ENCODE measurements at regions not wholly inside any gene's neighbourhood (a gene's known extent, or its start where the extent isn't known, plus 50 kb on each side); places are given as distances from the start of the nearest gene placed in this dataset.

- no peaks in the 10 kb centered on the region for H3K79me1 ChIP-seq (ENCODE audit: low read depth, low read length)
- H3K4ac ChIP-seq (ENCODE audit: low read length) = no peak overlapping the region
- H3K27ac ChIP-seq (replicated peaks; ENCODE audit: low read length) = no peak overlapping the region
- H3K4me1 ChIP-seq (ENCODE audit: control insufficient read depth in 2 of 2, insufficient read depth in 1 of 2, low read depth in 1 of 2, low read length in 2 of 2) = no peaks in the 10 kb centered on the region
- no peak for DNase-seq (ENCODE audit: low spot score)
- no peak overlapping the region for H2BK15ac ChIP-seq (ENCODE audit: low read length)
- H3K9me3 ChIP-seq (replicated peaks in 1 of 2; ENCODE audit: control insufficient read depth in 2 of 2, insufficient read depth in 1 of 2, low read depth in 1 of 2, low read length in 2 of 2) = no peaks in the 10 kb centered on the region
- no peak overlapping the region for H2BK5ac ChIP-seq (ENCODE audit: low read length)
- no peak overlapping the region for H2BK12ac ChIP-seq (ENCODE audit: low read length)
- no peak overlapping the region for H3K4me2 ChIP-seq (ENCODE audit: insufficient read depth, low read length, poor library complexity, severe bottlenecking)
- no peak overlapping the region for H4K91ac ChIP-seq (ENCODE audit: low read depth, low read length, poor library complexity)
- H3K18ac ChIP-seq (ENCODE audit: low read length) = no peak overlapping the region
- H2AK5ac ChIP-seq (ENCODE audit: low read depth, low read length) = no peak overlapping the region
- no peak overlapping the region for H2BK120ac ChIP-seq (ENCODE audit: low read depth, low read length)
- no peak overlapping the region for H3K4me3 ChIP-seq (ENCODE audit: low read length in 2 of 2)
- no peaks in the 10 kb centered on the region for H3K27me3 ChIP-seq (ENCODE audit: control insufficient read depth in 3 of 3, insufficient read depth in 3 of 3, low read depth in 1 of 3, low read length in 3 of 3)
- no peaks in the 10 kb centered on the region for H3K36me3 ChIP-seq (replicated peaks in 1 of 2; ENCODE audit: control insufficient read depth in 2 of 2, insufficient read depth in 2 of 2, low read length in 2 of 2)
- no peak overlapping the region for H3K14ac ChIP-seq (ENCODE audit: low read length)
- H2AFZ ChIP-seq (ENCODE audit: low read length) = no peak overlapping the region
- no peak overlapping the region for H3K23ac ChIP-seq (ENCODE audit: low read depth, low read length, poor library complexity)
- H4K8ac ChIP-seq (ENCODE audit: low read depth, low read length) = no peak overlapping the region
- no peak overlapping the region for H3K9ac ChIP-seq (ENCODE audit: low read depth, low read length, poor library complexity)
- WGBS, 2 donors (ENCODE audit: extremely low coverage in 2 of 2, insufficient read length in 2 of 2, insufficient replicate concordance in 1 of 2) = no CpG with 5 or more reads among the region's 1 CpG
Measured at GRCh38 chr10:56874950-56875349, 513.9 kb upstream of the ZWINT start.

DNA sequence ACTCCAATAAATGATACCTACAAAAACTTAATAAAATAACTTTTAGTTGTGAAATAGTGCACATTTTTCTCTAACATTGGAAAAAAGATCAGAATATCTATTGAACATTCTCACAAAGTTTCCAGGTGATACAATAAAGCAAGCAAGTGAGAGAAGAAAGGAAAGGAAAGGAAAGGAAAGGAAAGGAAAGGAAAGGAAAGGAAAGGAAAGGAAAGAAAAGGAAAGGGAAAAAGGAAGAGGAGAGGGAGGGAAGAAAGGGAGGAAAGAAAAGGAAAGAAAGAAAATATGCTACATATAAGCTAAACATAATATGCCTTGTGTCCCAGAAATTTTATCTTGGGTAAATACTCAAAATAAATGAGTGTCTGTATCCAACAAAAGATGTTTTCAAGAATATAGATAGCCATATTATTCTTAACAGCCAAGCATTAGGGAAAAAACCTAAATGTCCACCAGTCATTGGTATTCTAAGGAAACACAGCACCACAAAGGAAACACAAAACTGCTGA is 510.2 kb upstream of the ZWINT start:
- H2AFZ ChIP-seq (ENCODE audit: low read length) = no peak overlapping the region
- no peak for DNase-seq (ENCODE audit: low spot score)
- H2BK15ac ChIP-seq (ENCODE audit: low read length) = no peak overlapping the region

DNA sequence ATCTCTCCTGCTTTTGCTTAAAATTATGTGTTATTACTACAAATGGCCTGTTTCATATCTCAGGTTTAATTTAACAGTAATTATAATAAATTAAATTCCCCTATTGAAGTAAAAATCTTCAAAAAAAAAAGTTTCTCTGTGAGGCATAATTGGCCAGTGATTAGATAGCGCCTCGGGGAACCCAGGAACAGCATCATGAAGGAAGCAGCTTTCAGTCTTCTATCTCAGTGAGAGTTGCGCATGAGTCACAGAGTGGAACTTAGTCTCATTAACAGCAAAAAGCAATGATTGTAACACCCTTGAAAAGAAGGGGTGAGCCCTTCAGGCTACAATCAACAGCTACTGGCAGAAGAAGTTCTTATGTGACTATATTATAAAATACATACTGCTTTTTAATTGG is 506.2 kb upstream of the ZWINT start:
- Histone ChIP-seq H3K4ac (ENCODE audit: low read length) (no peak overlapping the region), H3K4me1 (ENCODE audit: control insufficient read depth in 2 of 2, insufficient read depth in 1 of 2, low read depth in 1 of 2, low read length in 2 of 2) (no peaks in the 10 kb centered on the region), H2BK15ac (ENCODE audit: low read length) (no peak overlapping the region), H3K4me2 (ENCODE audit: insufficient read depth, low read length, poor library complexity, severe bottlenecking) (no peak overlapping the region), H3K27ac (replicated peaks; ENCODE audit: low read length) (no peak overlapping the region), H3K14ac (ENCODE audit: low read length) (no peak overlapping the region), H3K4me3 (ENCODE audit: low read length in 2 of 2) (no peak overlapping the region), H2BK5ac (ENCODE audit: low read length) (no peak overlapping the region), H3K9ac (ENCODE audit: low read depth, low read length, poor library complexity) (no peak overlapping the region), H2AK5ac (ENCODE audit: low read depth, low read length) (no peak overlapping the region), H3K18ac (ENCODE audit: low read length) (no peak overlapping the region), H2AFZ (ENCODE audit: low read length) (no peak overlapping the region), H3K27me3 (ENCODE audit: control insufficient read depth in 3 of 3, insufficient read depth in 3 of 3, low read depth in 1 of 3, low read length in 3 of 3) (no peaks in the 10 kb centered on the region), H3K36me3 (replicated peaks in 1 of 2; ENCODE audit: control insufficient read depth in 2 of 2, insufficient read depth in 2 of 2, low read length in 2 of 2) (no peaks in the 10 kb centered on the region), H2BK120ac (ENCODE audit: low read depth, low read length) (no peak overlapping the region), H3K9me3 (replicated peaks in 1 of 2; ENCODE audit: control insufficient read depth in 2 of 2, insufficient read depth in 1 of 2, low read depth in 1 of 2, low read length in 2 of 2) (no peaks in the 10 kb centered on the region), H3K23ac (ENCODE audit: low read depth, low read length, poor library complexity) (no peak overlapping the region), H4K91ac (ENCODE audit: low read depth, low read length, poor library complexity) (no peak overlapping the region), H3K79me1 (ENCODE audit: low read depth, low read length) (no peaks in the 10 kb centered on the region), H4K8ac (ENCODE audit: low read depth, low read length) (no peak overlapping the region), H2BK12ac (ENCODE audit: low read length) (no peak overlapping the region)
- no peak for DNase-seq (ENCODE audit: low spot score)
- no CpG with 5 or more reads among the region's 3 CpGs for WGBS, 2 donors (ENCODE audit: extremely low coverage in 2 of 2, insufficient read length in 2 of 2, insufficient replicate concordance in 1 of 2)

More for the DNA sequence above, 510.2 kb upstream of the ZWINT start:
- Histone ChIP-seq H3K36me3 (replicated peaks in 1 of 2; ENCODE audit: control insufficient read depth in 2 of 2, insufficient read depth in 2 of 2, low read length in 2 of 2) (no peaks in the 10 kb centered on the region), H2AK5ac (ENCODE audit: low read depth, low read length) (no peak overlapping the region), H3K4me2 (ENCODE audit: insufficient read depth, low read length, poor library complexity, severe bottlenecking) (no peak overlapping the region), H4K8ac (ENCODE audit: low read depth, low read length) (no peak overlapping the region), H3K79me1 (ENCODE audit: low read depth, low read length) (no peaks in the 10 kb centered on the region), H3K9ac (ENCODE audit: low read depth, low read length, poor library complexity) (no peak overlapping the region), H3K18ac (ENCODE audit: low read length) (no peak overlapping the region), H3K9me3 (replicated peaks in 1 of 2; ENCODE audit: control insufficient read depth in 2 of 2, insufficient read depth in 1 of 2, low read depth in 1 of 2, low read length in 2 of 2) (no peaks in the 10 kb centered on the region), H2BK120ac (ENCODE audit: low read depth, low read length) (no peak overlapping the region), H3K27ac (replicated peaks; ENCODE audit: low read length) (no peak overlapping the region), H3K14ac (ENCODE audit: low read length) (no peak overlapping the region), H2BK12ac (ENCODE audit: low read length) (no peak overlapping the region), H3K23ac (ENCODE audit: low read depth, low read length, poor library complexity) (no peak overlapping the region), H3K4me3 (ENCODE audit: low read length in 2 of 2) (no peak overlapping the region), H3K27me3 (ENCODE audit: control insufficient read depth in 3 of 3, insufficient read depth in 3 of 3, low read depth in 1 of 3, low read length in 3 of 3) (no peaks in the 10 kb centered on the region), H3K4me1 (ENCODE audit: control insufficient read depth in 2 of 2, insufficient read depth in 1 of 2, low read depth in 1 of 2, low read length in 2 of 2) (no peaks in the 10 kb centered on the region), H3K4ac (ENCODE audit: low read length) (no peak overlapping the region), H2BK5ac (ENCODE audit: low read length) (no peak overlapping the region), H4K91ac (ENCODE audit: low read depth, low read length, poor library complexity) (no peak overlapping the region)

GRCh38 chr10:56856569-56856968 is 495.5 kb upstream of the ZWINT start:
- no peak overlapping the region for H4K8ac ChIP-seq (ENCODE audit: low read depth, low read length)
- no peak overlapping the region for H3K9ac ChIP-seq (ENCODE audit: low read depth, low read length, poor library complexity)
- WGBS, 2 donors (ENCODE audit: extremely low coverage in 2 of 2, insufficient read length in 2 of 2, insufficient replicate concordance in 1 of 2) = no CpG with 5 or more reads among the region's 2 CpGs
- no peaks in the 10 kb centered on the region for H3K4me1 ChIP-seq (ENCODE audit: control insufficient read depth in 2 of 2, insufficient read depth in 1 of 2, low read depth in 1 of 2, low read length in 2 of 2)
- no peak overlapping the region for H2BK12ac ChIP-seq (ENCODE audit: low read length)
- H3K79me1 ChIP-seq (ENCODE audit: low read depth, low read length) = no peaks in the 10 kb centered on the region
- no peak overlapping the region for H3K23ac ChIP-seq (ENCODE audit: low read depth, low read length, poor library complexity)
- H3K18ac ChIP-seq (ENCODE audit: low read length) = no peak overlapping the region
- no peaks in the 10 kb centered on the region for H3K9me3 ChIP-seq (replicated peaks in 1 of 2; ENCODE audit: control insufficient read depth in 2 of 2, insufficient read depth in 1 of 2, low read depth in 1 of 2, low read length in 2 of 2)
- no peak overlapping the region for H3K27ac ChIP-seq (replicated peaks; ENCODE audit: low read length)
- H3K14ac ChIP-seq (ENCODE audit: low read length) = no peak overlapping the region
- no peak overlapping the region for H3K4me2 ChIP-seq (ENCODE audit: insufficient read depth, low read length, poor library complexity, severe bottlenecking)
- H2BK15ac ChIP-seq (ENCODE audit: low read length) = no peak overlapping the region
- no peak overlapping the region for H2BK120ac ChIP-seq (ENCODE audit: low read depth, low read length)
- no peak overlapping the region for H2BK5ac ChIP-seq (ENCODE audit: low read length)
- no peaks in the 10 kb centered on the region for H3K27me3 ChIP-seq (ENCODE audit: control insufficient read depth in 3 of 3, insufficient read depth in 3 of 3, low read depth in 1 of 3, low read length in 3 of 3)
- H3K36me3 ChIP-seq (replicated peaks in 1 of 2; ENCODE audit: control insufficient read depth in 2 of 2, insufficient read depth in 2 of 2, low read length in 2 of 2) = no peaks in the 10 kb centered on the region
- no peak overlapping the region for H2AK5ac ChIP-seq (ENCODE audit: low read depth, low read length)
- no peak overlapping the region for H3K4me3 ChIP-seq (ENCODE audit: low read length in 2 of 2)
- no peak for DNase-seq (ENCODE audit: low spot score)
- H3K4ac ChIP-seq (ENCODE audit: low read length) = no peak overlapping the region
- no peak overlapping the region for H2AFZ ChIP-seq (ENCODE audit: low read length)
- H4K91ac ChIP-seq (ENCODE audit: low read depth, low read length, poor library complexity) = no peak overlapping the region
